Endothelial cell of umbilical vein (primary cell): ENCODE measurements at regions not wholly inside any gene's neighbourhood (a gene's known extent, or its start where the extent isn't known, plus 50 kb on each side); places are given as distances from the start of the nearest gene placed in this dataset.

Experiments
- BruUV-seq: library from RNA; stranded (reverse); fragments of 400-500 nt; replicated peaks from 2 replicates; lab custom pipeline; 2021; lab: Mats Ljungman, UMichigan
- CTCF ChIA-PET: fragments of 300-600, 350-600 bp; sonication (Branson Sonifier 250); formaldehyde crosslinking; loops from one replicate; lab custom pipeline; 2021; ENCODE audit warnings: antibody characterized with exemption, inconsistent platforms; lab: Charles Lee
- POLR2A ChIA-PET: fragments of 300-600, 350-600 bp; sonication (Branson Sonifier 250); formaldehyde crosslinking; loops from one replicate; lab custom pipeline; 2021; ENCODE audit warnings: antibody characterized with exemption, inconsistent platforms; lab: Charles Lee
- DNase-seq: peaks from one replicate; pipeline ENCODE4 v3.0.0-alpha.2; 2011; ENCODE audit warnings: low read depth, low spot score
- FAIRE-seq: peaks from 2 replicates; lab custom pipeline; 2011; peaks lifted over from hg19 to GRCh38; lab: Jason Lieb, UNC
- H2AFZ ChIP-seq: 2 replicates; pipeline ENCODE4 v1.6.0; 2012; ENCODE audit warnings: low read depth, low read length, control low read depth, inconsistent platforms
- H3K27ac ChIP-seq: 2 replicates; pipeline ENCODE4 v1.5.1; 2011; ENCODE audit warnings: low read depth, mild to moderate bottlenecking, control low read depth, low read length, moderate library complexity; ENCODE audit not compliant: insufficient read depth
- H3K27me3 ChIP-seq, 2 experiments: 2 replicates each; pipeline versions ENCODE4 v1.6.0 to v1.6.1; 2011; ENCODE audit warnings: low read length in 2 of 2, mixed read lengths in 1 of 2; ENCODE audit not compliant: control insufficient read depth in 2 of 2, insufficient read depth in 2 of 2
- H3K36me3 ChIP-seq, 2 experiments: 2 replicates in 1 of 2; 3 replicates in 1 of 2; pipeline ENCODE4 v1.5.1; 2011; ENCODE audit warnings: low read length in 2 of 2, mild to moderate bottlenecking in 1 of 2, moderate library complexity in 1 of 2; ENCODE audit not compliant: control insufficient read depth in 2 of 2, insufficient read depth in 2 of 2; ENCODE audit errors: extremely low read depth in 1 of 2
- H3K4me1 ChIP-seq: 3 replicates; pipeline ENCODE4 v1.5.1; 2011; ENCODE audit warnings: mild to moderate bottlenecking, low read length; ENCODE audit not compliant: control insufficient read depth, insufficient read depth; ENCODE audit errors: extremely low read depth
- H3K4me2 ChIP-seq: 2 replicates; pipeline ENCODE4 v1.6.1; 2011; ENCODE audit warnings: low read length, control low read depth, mixed read lengths; ENCODE audit not compliant: insufficient read depth
- H3K4me3 ChIP-seq, 3 experiments: fragments of 200-600 bp in 1 of 3; sonication (generic), shearing (Covaris generic) in 1 of 3; replicated peaks in 1 of 3; 2 replicates each; pipeline ENCODE4 v1.5.1; 2011 to 2016; ENCODE audit warnings: control low read depth in 3 of 3, low read length in 3 of 3, mild to moderate bottlenecking in 2 of 3, inconsistent platforms in 1 of 3, low read depth in 1 of 3, moderate library complexity in 1 of 3; ENCODE audit not compliant: insufficient read depth in 1 of 3
- H3K79me2 ChIP-seq: 2 replicates; pipeline ENCODE4 v1.6.0; 2012; ENCODE audit warnings: low read length, inconsistent platforms; ENCODE audit not compliant: control insufficient read depth, insufficient read depth
- H3K9ac ChIP-seq: replicated peaks from 2 replicates; pipeline ENCODE3; 2011; ENCODE audit warnings: low read length, control low read depth; ENCODE audit not compliant: insufficient read depth; ENCODE audit errors: extremely low read depth
- H3K9me1 ChIP-seq: replicated peaks from 3 replicates; pipeline ENCODE4 v1.6.0; 2011; ENCODE audit warnings: mild to moderate bottlenecking, low read length; ENCODE audit not compliant: control insufficient read depth, insufficient read depth; ENCODE audit errors: extremely low read depth
- H3K9me3 ChIP-seq: replicated peaks from 2 replicates; pipeline ENCODE4 v1.5.1; 2012; ENCODE audit warnings: low read length, inconsistent platforms; ENCODE audit not compliant: control insufficient read depth, insufficient read depth
- H4K20me1 ChIP-seq: replicated peaks from 2 replicates; pipeline ENCODE3; 2011; ENCODE audit warnings: mild to moderate bottlenecking, low read length; ENCODE audit not compliant: control insufficient read depth, insufficient read depth; ENCODE audit errors: extremely low read depth
- CTCF ChIP-seq, 2 donors: IDR thresholded peaks; 1 replicate in 1 of 2; 2 replicates in 1 of 2; pipeline ENCODE4 v1.5.1; 2011; ENCODE audit warnings: low read length in 2 of 2, mild to moderate bottlenecking in 2 of 2, moderate library complexity in 2 of 2, control low read depth in 1 of 2, inconsistent platforms in 1 of 2, low read depth in 1 of 2; ENCODE audit not compliant: insufficient read depth in 1 of 2; ENCODE audit errors: extremely low read depth in 1 of 2
- EZH2 ChIP-seq: IDR thresholded peaks from 2 replicates; pipeline ENCODE4 v1.6.1; 2012; ENCODE audit warnings: borderline replicate concordance, low read depth, mild to moderate bottlenecking, moderate library complexity, low read length, inconsistent platforms; ENCODE audit not compliant: severe bottlenecking
- FOS ChIP-seq: IDR thresholded peaks from 2 replicates; pipeline ENCODE4 v1.6.1; 2011; ENCODE audit warnings: mild to moderate bottlenecking, low read length, moderate library complexity, borderline replicate concordance; ENCODE audit not compliant: insufficient read depth
- GATA2 ChIP-seq: IDR thresholded peaks from 2 replicates; pipeline ENCODE4 v1.7.0; 2011; ENCODE audit warnings: low read depth, mild to moderate bottlenecking, moderate library complexity, mixed read lengths, low read length; ENCODE audit not compliant: insufficient read length, insufficient read depth
- JUN ChIP-seq: IDR thresholded peaks from 2 replicates; pipeline ENCODE4 v1.6.1; 2011; ENCODE audit warnings: borderline replicate concordance, low read depth; ENCODE audit not compliant: insufficient read length, insufficient read depth
- MYC ChIP-seq: IDR thresholded peaks from one replicate; pipeline ENCODE4 v1.6.1; 2011; ENCODE audit warnings: mild to moderate bottlenecking, low read depth, low read length
- POLR2A ChIP-seq: IDR thresholded peaks from 2 replicates; pipeline ENCODE4 v1.6.1; 2012; ENCODE audit warnings: low read depth, mild to moderate bottlenecking, control low read depth, low read length
- POLR2AphosphoS5 ChIP-seq: IDR thresholded peaks from 2 replicates; pipeline ENCODE4 v1.6.1; 2012; ENCODE audit warnings: low read depth, mild to moderate bottlenecking, control low read depth, low read length, moderate library complexity; ENCODE audit not compliant: insufficient read depth
- dilution Hi-C: fragments of 300-500 bp; cut with MboI; formaldehyde crosslinking; loops from one replicate; pipeline ENCODE4 v1.15.0; 2019; ENCODE audit warnings: low sequenced_read_pairs; ENCODE audit not compliant: extremely low pct_ligation_motif_present
- intact Hi-C: fragments of 100-400 bp; cut with micrococcal nuclease; formaldehyde crosslinking; loops from one replicate; pipeline ENCODE4 v1.10.0; 2022
- TF ChIP-seq, protein P1 (sequence below): IDR thresholded peaks from 2 replicates; pipeline ENCODE4 v1.6.1; 2011; ENCODE audit not compliant: insufficient read depth, insufficient read length

DNA sequence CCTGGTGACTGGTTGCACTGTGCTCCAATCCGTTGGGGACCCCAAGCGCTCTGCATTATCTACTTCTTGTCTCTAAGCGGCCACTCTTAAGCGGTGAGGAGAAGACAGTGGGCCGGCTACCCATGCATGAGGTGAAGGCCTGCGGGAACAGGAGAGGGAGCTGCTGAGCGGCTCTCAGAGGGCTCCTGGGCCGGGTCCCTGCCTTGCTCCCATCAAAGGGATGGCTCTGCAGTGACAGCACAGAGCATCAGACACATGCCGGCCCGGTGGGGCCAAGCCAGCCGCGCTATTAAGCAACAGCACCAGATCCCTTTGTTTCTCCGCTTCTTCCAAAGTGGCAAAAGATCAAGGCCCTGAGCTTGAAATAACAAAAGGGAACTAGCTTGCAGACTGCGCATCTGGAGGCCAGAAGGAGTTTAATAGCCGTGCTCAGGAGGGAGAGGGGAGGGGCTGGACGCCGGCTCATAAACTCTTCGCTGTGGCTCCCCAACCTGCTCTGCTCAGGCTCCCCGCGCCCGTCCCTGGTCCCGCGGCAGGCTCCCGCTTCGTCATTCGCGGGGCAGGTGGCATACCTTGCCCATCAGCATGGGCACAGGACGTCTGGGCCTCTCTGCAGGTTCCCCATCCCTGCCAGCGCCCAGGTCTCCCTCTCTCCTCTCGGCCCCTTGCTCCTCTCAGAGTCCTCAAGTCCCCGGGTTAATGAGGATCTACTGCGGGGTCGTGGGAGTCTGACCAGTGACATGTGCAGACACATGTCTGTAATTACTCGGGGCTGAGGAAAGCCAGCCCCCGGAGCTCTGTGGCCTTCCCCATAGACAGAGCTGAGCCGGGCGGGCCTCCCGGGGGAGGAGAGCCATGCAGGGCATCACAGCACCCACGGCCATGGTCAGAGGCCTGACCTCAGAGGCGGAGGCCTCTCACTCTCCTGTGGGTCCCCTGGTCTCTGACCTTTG is 96.7 kb downstream of the ASB1 start:
- no TSS peak for BruUV-seq
- no peaks in the 10 kb centered on the region for H3K79me2 ChIP-seq
- no peaks in the 10 kb centered on the region for H3K9me3 ChIP-seq
- CTCF ChIA-PET: interaction anchor here (1.0 to 2.6 kb wide), 3 partner anchors 10 to 262 kb away, joined by 4 to 11 read pairs (median 4); no protein-coding TSS in a partner anchor
- H3K27me3 ChIP-seq: no peaks in the 10 kb centered on the region
- no peaks in the 10 kb centered on the region for H3K9me1 ChIP-seq
- intact Hi-C loops (no loop called here), dilution Hi-C loops (no loop called here)
- FAIRE-seq (no peak), DNase-seq (no peak)
- no peak overlapping the region for H2AFZ ChIP-seq
- H3K4me2 ChIP-seq: no peak overlapping the region
- no peaks in the 10 kb centered on the region for H3K4me1 ChIP-seq
- POLR2A ChIA-PET: no interaction called here
- H3K4me3 ChIP-seq: no peak overlapping the region
- no peak overlapping the region for H3K27ac ChIP-seq
- TF ChIP-seq POLR2AphosphoS5 (no peak), JUN (no peak), GATA2 (no peak), MYC (no peak), EZH2 (no peak), CTCF (IDR thresholded peaks at IDR 0.05; ENCODE audit: extremely low read depth in 1 of 2, insufficient read depth in 1 of 2, low read depth in 1 of 2, low read length in 2 of 2) (no peak), POLR2A (no peak), FOS (no peak)
- TF ChIP-seq, protein P1, sequence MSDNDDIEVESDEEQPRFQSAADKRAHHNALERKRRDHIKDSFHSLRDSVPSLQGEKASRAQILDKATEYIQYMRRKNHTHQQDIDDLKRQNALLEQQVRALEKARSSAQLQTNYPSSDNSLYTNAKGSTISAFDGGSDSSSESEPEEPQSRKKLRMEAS: no peak
- H4K20me1 ChIP-seq: no peaks in the 10 kb centered on the region
- no peaks in the 10 kb centered on the region for H3K36me3 ChIP-seq
- no peak overlapping the region for H3K9ac ChIP-seq
